MM.1S (cell line): ENCODE measurements at regions not wholly inside any gene's neighbourhood (a gene's known extent, or its start where the extent isn't known, plus 50 kb on each side); places are given as distances from the start of the nearest gene placed in this dataset.

ENCODE experiments used
- DNase-seq: peaks from one replicate; pipeline ENCODE4 v3.0.0-alpha.2; 2015
- H2AFZ ChIP-seq: fragments of 300-600 bp; sonication (generic); 2 replicates; pipeline ENCODE4 v1.6.0; 2016; ENCODE audit warnings: antibody characterized with exemption, low read length
- H3F3A ChIP-seq: fragments of 300-600 bp; sonication (generic); 2 replicates; pipeline ENCODE4 v1.6.1; 2016; ENCODE audit warnings: mild to moderate bottlenecking, antibody characterized with exemption, low read length, moderate library complexity, mixed read lengths; ENCODE audit not compliant: insufficient read depth
- H3K27ac ChIP-seq: fragments of 300-600 bp; sonication (generic); 2 replicates; pipeline ENCODE4 v1.5.1; 2016; ENCODE audit warnings: mild to moderate bottlenecking, low read length
- H3K27me3 ChIP-seq: fragments of 300-600 bp; sonication (generic); replicated peaks from 2 replicates; pipeline ENCODE4 v1.6.0; 2016; ENCODE audit warnings: low read length; ENCODE audit not compliant: insufficient read depth
- H3K36me3 ChIP-seq: fragments of 300-600 bp; sonication (generic); replicated peaks from 2 replicates; pipeline ENCODE4 v1.6.1; 2016; ENCODE audit warnings: mild to moderate bottlenecking, low read length, mixed read lengths; ENCODE audit not compliant: insufficient read depth
- H3K4me1 ChIP-seq: fragments of 300-600 bp; sonication (generic); 2 replicates; pipeline ENCODE4 v1.6.1; 2016; ENCODE audit warnings: low read length, mixed read lengths
- H3K4me2 ChIP-seq: fragments of 300-600 bp; sonication (generic); 2 replicates; pipeline ENCODE4 v1.6.0; 2016; ENCODE audit warnings: low read depth, low read length
- H3K4me3 ChIP-seq: fragments of 300-600 bp; sonication (generic); 2 replicates; pipeline ENCODE4 v1.5.1; 2016; ENCODE audit warnings: low read length, mixed read lengths
- H3K79me2 ChIP-seq: fragments of 300-600 bp; sonication (generic); 2 replicates; pipeline ENCODE4 v1.6.1; 2016; ENCODE audit warnings: mixed run types, low read length, mixed read lengths
- H3K9ac ChIP-seq: fragments of 300-600 bp; sonication (generic); 2 replicates; pipeline ENCODE4 v1.6.1; 2016; ENCODE audit warnings: low read length, mixed read lengths
- H3K9me2 ChIP-seq: fragments of 300-600 bp; sonication (generic); replicated peaks from 2 replicates; pipeline ENCODE4 v1.6.1; 2016; ENCODE audit warnings: mild to moderate bottlenecking, low read length, mixed read lengths; ENCODE audit not compliant: insufficient read depth
- H3K9me3 ChIP-seq: fragments of 300-600 bp; sonication (generic); replicated peaks from 2 replicates; pipeline ENCODE4 v1.6.1; 2016; ENCODE audit warnings: mild to moderate bottlenecking, low read length, mixed read lengths; ENCODE audit not compliant: insufficient read depth
- H4K20me1 ChIP-seq: fragments of 300-600 bp; sonication (generic); 2 replicates; pipeline ENCODE4 v1.6.1; 2016; ENCODE audit warnings: mild to moderate bottlenecking, low read length, moderate library complexity, mixed read lengths; ENCODE audit not compliant: insufficient read depth
- CTCF ChIP-seq: fragments of 300-600 bp; sonication (generic); IDR thresholded peaks from 2 replicates; pipeline ENCODE4 v1.5.1; 2016; ENCODE audit warnings: antibody characterized with exemption, low read length, mixed read lengths
- EZH2 ChIP-seq: fragments of 300-600 bp; sonication (generic); optimal IDR thresholded peaks from 2 replicates; pipeline ENCODE3; 2017; ENCODE audit warnings: low read depth, mild to moderate bottlenecking, antibody characterized with exemption, low read length, mixed read lengths
- EZH2phosphoT487 ChIP-seq: fragments of 300-600 bp; sonication (generic); IDR thresholded peaks from 2 replicates; pipeline ENCODE4 v1.6.1; 2018; ENCODE audit warnings: antibody characterized with exemption, low read length

GRCh38 chr2:185142677-185143076 is 544.3 kb downstream of the ZNF804A start:
- Histone ChIP-seq H3K4me1 (no peaks in the 10 kb centered on the region), H3K27ac (no peak overlapping the region), H3K4me2 (no peak overlapping the region), H3F3A (no peaks in the 10 kb centered on the region), H3K36me3 (no peaks in the 10 kb centered on the region), H2AFZ (no peak overlapping the region), H3K9me2 (no peaks in the 10 kb centered on the region), H3K9ac (no peak overlapping the region), H3K4me3 (no peak overlapping the region), H3K27me3 (no peaks in the 10 kb centered on the region), H4K20me1 (no peaks in the 10 kb centered on the region), H3K9me3 (no peaks in the 10 kb centered on the region), H3K79me2 (no peaks in the 10 kb centered on the region)
- no peak for TF ChIP-seq CTCF
- no peak for TF ChIP-seq EZH2
- no peak for TF ChIP-seq EZH2phosphoT487
- no peak for DNase-seq

GRCh38 chr2:185144159-185144919 is 546.0 kb downstream of the ZNF804A start:
- no peak for DNase-seq
- no peak for TF ChIP-seq CTCF
- TF ChIP-seq EZH2phosphoT487: no peak
- no peak for TF ChIP-seq EZH2
- Histone ChIP-seq H3K36me3 (no peaks in the 10 kb centered on the region), H3K27me3 (no peaks in the 10 kb centered on the region), H3K4me1 (no peaks in the 10 kb centered on the region), H3K4me3 (no peak overlapping the region), H3K9me3 (no peaks in the 10 kb centered on the region), H3K79me2 (no peaks in the 10 kb centered on the region), H2AFZ (no peak overlapping the region), H3F3A (no peaks in the 10 kb centered on the region), H3K9ac (no peak overlapping the region), H3K4me2 (no peak overlapping the region), H3K27ac (no peak overlapping the region), H4K20me1 (no peaks in the 10 kb centered on the region), H3K9me2 (no peaks in the 10 kb centered on the region)

- Histone ChIP-seq H3K9ac (no peak overlapping the region), H3K4me1 (no peaks in the 10 kb centered on the region), H3K4me3 (no peak overlapping the region), H3F3A (no peaks in the 10 kb centered on the region), H3K9me3 (no peaks in the 10 kb centered on the region), H3K9me2 (no peaks in the 10 kb centered on the region), H3K27ac (no peak overlapping the region), H3K36me3 (no peaks in the 10 kb centered on the region), H3K79me2 (no peaks in the 10 kb centered on the region), H3K27me3 (no peaks in the 10 kb centered on the region), H4K20me1 (no peaks in the 10 kb centered on the region), H2AFZ (no peak overlapping the region), H3K4me2 (no peak overlapping the region)
- TF ChIP-seq EZH2phosphoT487 (no peak), EZH2 (no peak), CTCF (no peak)
- DNase-seq: no peak
Observed at GRCh38 chr2:185145316-185146121, 547.2 kb downstream of the ZNF804A start.
